Ovary (tissue), 3 donors: ENCODE measurements at regions not wholly inside any gene's neighbourhood (a gene's known extent, or its start where the extent isn't known, plus 50 kb on each side); places are given as distances from the start of the nearest gene placed in this dataset.

Source experiments
- EP300 ChIP-seq: sonication (generic); formaldehyde crosslinking; IDR thresholded peaks from one replicate; pipeline ENCODE4 v1.6.1; 2017; ENCODE audit warnings: antibody characterized with exemption
- POLR2A ChIP-seq: fragments of 450-650 bp; IDR thresholded peaks from one replicate; pipeline ENCODE4 v1.6.1; 2017; ENCODE audit warnings: antibody characterized with exemption, mild to moderate bottlenecking, moderate library complexity
- TF ChIP-seq, protein P1 (sequence below), 3 donors: fragments of 450-650 bp in 2 of 3; fragments of 200-600 bp in 1 of 3; IDR thresholded peaks; one replicate each; pipeline versions ENCODE4 v1.5.1 to v1.8.0; 2016 to 2022; ENCODE audit warnings: antibody characterized with exemption in 3 of 3, mild to moderate bottlenecking in 1 of 3
- donor health status: DM: no; HTN: no; CAD: no.

GRCh38 chr12:76135456-76135855 lies 51.0 kb upstream of the NAP1L1 start:
- TF ChIP-seq, protein P1, sequence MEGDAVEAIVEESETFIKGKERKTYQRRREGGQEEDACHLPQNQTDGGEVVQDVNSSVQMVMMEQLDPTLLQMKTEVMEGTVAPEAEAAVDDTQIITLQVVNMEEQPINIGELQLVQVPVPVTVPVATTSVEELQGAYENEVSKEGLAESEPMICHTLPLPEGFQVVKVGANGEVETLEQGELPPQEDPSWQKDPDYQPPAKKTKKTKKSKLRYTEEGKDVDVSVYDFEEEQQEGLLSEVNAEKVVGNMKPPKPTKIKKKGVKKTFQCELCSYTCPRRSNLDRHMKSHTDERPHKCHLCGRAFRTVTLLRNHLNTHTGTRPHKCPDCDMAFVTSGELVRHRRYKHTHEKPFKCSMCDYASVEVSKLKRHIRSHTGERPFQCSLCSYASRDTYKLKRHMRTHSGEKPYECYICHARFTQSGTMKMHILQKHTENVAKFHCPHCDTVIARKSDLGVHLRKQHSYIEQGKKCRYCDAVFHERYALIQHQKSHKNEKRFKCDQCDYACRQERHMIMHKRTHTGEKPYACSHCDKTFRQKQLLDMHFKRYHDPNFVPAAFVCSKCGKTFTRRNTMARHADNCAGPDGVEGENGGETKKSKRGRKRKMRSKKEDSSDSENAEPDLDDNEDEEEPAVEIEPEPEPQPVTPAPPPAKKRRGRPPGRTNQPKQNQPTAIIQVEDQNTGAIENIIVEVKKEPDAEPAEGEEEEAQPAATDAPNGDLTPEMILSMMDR (IDR thresholded peaks at IDR 0.05), result no peak
- TF ChIP-seq POLR2A (no peak), EP300 (no peak)
